ENCODE measurements at regions not wholly inside any gene's neighbourhood (a gene's known extent, or its start where the extent isn't known, plus 50 kb on each side); places are given as distances from the start of the nearest gene placed in this dataset.

- no peak for TF ChIP-seq CTCF (IDR thresholded peaks at IDR 0.05)
- TF ChIP-seq POLR2A (IDR thresholded peaks at IDR 0.05), result no peak
Observed at GRCh38 chr5:114122852-114123251, 239.0 kb upstream of the KCNN2 start.
